SU-DHL-6 (cell line): ENCODE measurements at regions not wholly inside any gene's neighbourhood (a gene's known extent, or its start where the extent isn't known, plus 50 kb on each side); places are given as distances from the start of the nearest gene placed in this dataset.

Experiments used
- EZH2phosphoT487 ChIP-seq: fragments of 200-600 bp; sonication (generic), shearing (Covaris generic); conservative IDR thresholded peaks from 2 replicates; pipeline ENCODE4 v1.6.1; 2018; ENCODE audit warnings: mild to moderate bottlenecking, antibody characterized with exemption, low read length, moderate library complexity, mixed read lengths
- TF ChIP-seq, protein P1 (sequence below): fragments of 200-600 bp; sonication (generic); IDR thresholded peaks from one replicate; pipeline ENCODE4 v1.5.1; 2017; ENCODE audit warnings: antibody characterized with exemption, mild to moderate bottlenecking, low read length, moderate library complexity; ENCODE audit not compliant: insufficient read depth, poor library complexity, severe bottlenecking

- TF ChIP-seq, protein P1, sequence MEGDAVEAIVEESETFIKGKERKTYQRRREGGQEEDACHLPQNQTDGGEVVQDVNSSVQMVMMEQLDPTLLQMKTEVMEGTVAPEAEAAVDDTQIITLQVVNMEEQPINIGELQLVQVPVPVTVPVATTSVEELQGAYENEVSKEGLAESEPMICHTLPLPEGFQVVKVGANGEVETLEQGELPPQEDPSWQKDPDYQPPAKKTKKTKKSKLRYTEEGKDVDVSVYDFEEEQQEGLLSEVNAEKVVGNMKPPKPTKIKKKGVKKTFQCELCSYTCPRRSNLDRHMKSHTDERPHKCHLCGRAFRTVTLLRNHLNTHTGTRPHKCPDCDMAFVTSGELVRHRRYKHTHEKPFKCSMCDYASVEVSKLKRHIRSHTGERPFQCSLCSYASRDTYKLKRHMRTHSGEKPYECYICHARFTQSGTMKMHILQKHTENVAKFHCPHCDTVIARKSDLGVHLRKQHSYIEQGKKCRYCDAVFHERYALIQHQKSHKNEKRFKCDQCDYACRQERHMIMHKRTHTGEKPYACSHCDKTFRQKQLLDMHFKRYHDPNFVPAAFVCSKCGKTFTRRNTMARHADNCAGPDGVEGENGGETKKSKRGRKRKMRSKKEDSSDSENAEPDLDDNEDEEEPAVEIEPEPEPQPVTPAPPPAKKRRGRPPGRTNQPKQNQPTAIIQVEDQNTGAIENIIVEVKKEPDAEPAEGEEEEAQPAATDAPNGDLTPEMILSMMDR: no peak
- TF ChIP-seq EZH2phosphoT487: no peak
Observed at GRCh38 chr4:137694138-137694537, 161.8 kb upstream of the PCDH18 start.
